ENCODE measurements at regions not wholly inside any gene's neighbourhood (a gene's known extent, or its start where the extent isn't known, plus 50 kb on each side); places are given as distances from the start of the nearest gene placed in this dataset.

DNA sequence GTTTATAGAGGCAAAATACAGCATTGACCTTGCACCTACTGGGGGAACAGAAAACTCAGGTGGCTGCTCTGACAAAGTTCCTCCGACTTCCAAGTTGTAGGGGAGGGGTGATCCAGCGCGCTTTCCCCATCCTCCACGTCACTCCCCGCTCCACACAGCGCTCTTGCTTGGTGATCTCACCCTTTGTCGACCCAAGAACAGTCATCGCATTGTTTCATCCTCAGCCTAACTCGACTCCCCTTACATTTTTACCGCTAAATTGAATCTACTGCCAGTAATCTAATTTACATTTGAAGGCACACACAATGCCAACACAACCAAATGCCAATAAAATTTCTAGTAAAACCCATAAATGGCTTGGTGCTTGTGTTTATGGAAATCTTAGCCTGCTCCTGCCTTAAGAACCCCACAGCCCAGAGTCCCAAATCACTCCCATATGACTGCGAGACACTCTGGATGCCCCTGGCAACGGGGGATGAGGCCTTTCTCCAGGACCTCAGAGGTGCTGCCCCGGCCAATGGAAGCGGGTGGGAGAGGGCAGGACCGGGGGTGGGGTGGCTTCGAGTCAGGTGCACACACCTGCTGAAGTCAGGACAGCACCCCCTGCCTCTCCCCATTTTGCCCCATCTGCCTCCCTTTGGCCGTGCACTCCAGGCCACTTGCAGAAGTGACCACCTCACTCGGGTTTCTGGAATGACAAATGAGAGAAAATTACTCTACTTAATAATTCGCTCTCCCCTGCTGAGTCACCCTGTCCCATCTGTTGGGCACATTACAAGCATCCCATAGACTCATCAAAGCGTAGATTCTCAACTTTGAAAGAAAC is 98.2 kb upstream of the GSC start:
- H3K9me3 ChIP-seq (ENCODE audit: insufficient read depth in 2 of 2, low read depth in 1 of 2, low read length in 1 of 2): no peaks in the 10 kb centered on the region
- no peaks in the 10 kb centered on the region for H3K79me2 ChIP-seq (ENCODE audit: control insufficient read depth in 1 of 2, insufficient read depth in 2 of 2, low read length in 2 of 2)
- no peak overlapping the region for H3K27ac ChIP-seq (ENCODE audit: low read depth, low read length)
- ChIA-PET CTCF (ENCODE audit: partially characterized antibody) (interaction anchor here (0.6 to 1.4 kb wide), 2 partner anchors 114 to 1576 kb away, joined by 3 to 5 read pairs; no protein-coding TSS in a partner anchor), POLR2A (ENCODE audit: partially characterized antibody) (no interaction called here)
- H4K20me1 ChIP-seq (replicated peaks in 1 of 2; ENCODE audit: control insufficient read depth in 1 of 2, insufficient read depth in 2 of 2, low read length in 2 of 2): peaks cover 0 to 3% of the 10 kb centered on the region in 2 experiments
- H3K14ac ChIP-seq (ENCODE audit: insufficient read length): no peak overlapping the region
- no peak overlapping the region for H4K8ac ChIP-seq (ENCODE audit: extremely low read depth, insufficient read depth, low read length)
- H2BK12ac ChIP-seq (ENCODE audit: low read depth, low read length): no peak overlapping the region
- no peaks in the 10 kb centered on the region; the same call in 1 of the 2 replicates for H3K23me2 ChIP-seq (ENCODE audit: low read depth, low read length)
- DNase-seq (ENCODE audit: low read depth in 1 of 2, low spot score in 2 of 2) (peak in 1 of 2 experiments; percentile 9), FAIRE-seq (no peak)
- H3K4me1 ChIP-seq (replicated peaks in 1 of 4; ENCODE audit: control insufficient read depth in 3 of 4, insufficient read depth in 4 of 4, low read length in 3 of 4): peaks cover 0 to 7% (median 5%) of the 10 kb centered on the region in 4 experiments; a peak in 4 of 7 replicates
- H2AFZ ChIP-seq (ENCODE audit: low read length): no peak overlapping the region
- H3K4me2 ChIP-seq (ENCODE audit: insufficient read depth in 1 of 2, low read depth in 2 of 2, low read length in 2 of 2): no peak overlapping the region
- H3K23ac ChIP-seq (ENCODE audit: insufficient read length): no peak overlapping the region
- no peak overlapping the region for H4K5ac ChIP-seq (ENCODE audit: insufficient read length, low read depth, low read length)
- H2BK20ac ChIP-seq (ENCODE audit: low read length): no peak overlapping the region
- H3K18ac ChIP-seq (ENCODE audit: extremely low read depth, low read length): peak overlapping the region; percentile 19; the same call in 1 of the 2 replicates
- H3K9ac ChIP-seq (replicated peaks in 1 of 4; ENCODE audit: extremely low read depth in 1 of 4, low read depth in 3 of 4, low read length in 3 of 4): no peak overlapping the region
- H3K4ac ChIP-seq (replicated peaks; ENCODE audit: insufficient read length, low read depth, low read length): no peak overlapping the region
- H2BK120ac ChIP-seq (replicated peaks; ENCODE audit: low read depth, low read length): no peak overlapping the region
- no peak overlapping the region for H2BK15ac ChIP-seq (ENCODE audit: low read length)
- no peaks in the 10 kb centered on the region for H3K27me3 ChIP-seq (replicated peaks in 1 of 4; ENCODE audit: control insufficient read depth in 3 of 4, extremely low read depth in 1 of 4, insufficient read depth in 3 of 4, low read length in 3 of 4)
- H4K91ac ChIP-seq (replicated peaks; ENCODE audit: insufficient read length, low read length): no peak overlapping the region
- H3K79me1 ChIP-seq (ENCODE audit: low read depth, low read length): no peaks in the 10 kb centered on the region
- WGBS, 2 experiments (ENCODE audit: extremely low coverage in 1 of 2, insufficient coverage in 1 of 2, insufficient read length in 1 of 2, insufficient replicate concordance in 2 of 2, low coverage in 1 of 2, low lambda C conversion rate in 2 of 2, missing lambda C conversion rate in 1 of 2): 60% methylated on average over 20 of the region's 20 CpGs; no CpG with 5 or more reads in 1 of the 2 experiments
- no peak overlapping the region for H3K56ac ChIP-seq (replicated peaks; ENCODE audit: insufficient read length, low read depth, low read length)
- H3K36me3 ChIP-seq (ENCODE audit: control insufficient read depth in 2 of 4, insufficient read depth in 4 of 4, low read length in 3 of 4): no peaks in the 10 kb centered on the region
- no peak overlapping the region for H3K4me3 ChIP-seq (ENCODE audit: extremely low read depth in 1 of 4, insufficient read depth in 2 of 4, low read depth in 3 of 4, low read length in 4 of 4)
- H2AK5ac ChIP-seq (ENCODE audit: low read depth, low read length): no peak overlapping the region
- no peak overlapping the region for H2BK5ac ChIP-seq (ENCODE audit: low read depth, low read length)
- TF ChIP-seq ATF3 (IDR thresholded peaks at IDR 0.05; ENCODE audit: insufficient read depth, low read depth, low read length): no peak
- TF ChIP-seq SIX5 (IDR thresholded peaks at IDR 0.05; ENCODE audit: low read depth, low read length): no peak
- no peak for TF ChIP-seq BCL11A (IDR thresholded peaks at IDR 0.05; ENCODE audit: low read depth in 2 of 2, low read length in 2 of 2)
- no peak for TF ChIP-seq CBX5 (IDR thresholded peaks at IDR 0.05; ENCODE audit: low read depth, low read length)
- TF ChIP-seq YY1 (IDR thresholded peaks at IDR 0.05; ENCODE audit: low read depth, low read length): no peak
- no peak for TF ChIP-seq POU5F1 (IDR thresholded peaks at IDR 0.05; ENCODE audit: low read depth, low read length)
- TF ChIP-seq CBX8 (IDR thresholded peaks at IDR 0.05; ENCODE audit: borderline replicate concordance, low read depth, low read length): no peak
- TF ChIP-seq EGR1 (IDR thresholded peaks at IDR 0.05; ENCODE audit: borderline replicate concordance, low read depth, low read length): no peak
- TF ChIP-seq SP2 (IDR thresholded peaks at IDR 0.05; ENCODE audit: low read length): no peak
- TF ChIP-seq BRCA1 (IDR thresholded peaks at IDR 0.05; ENCODE audit: low read depth, low read length): no peak
- TF ChIP-seq, protein P1, sequence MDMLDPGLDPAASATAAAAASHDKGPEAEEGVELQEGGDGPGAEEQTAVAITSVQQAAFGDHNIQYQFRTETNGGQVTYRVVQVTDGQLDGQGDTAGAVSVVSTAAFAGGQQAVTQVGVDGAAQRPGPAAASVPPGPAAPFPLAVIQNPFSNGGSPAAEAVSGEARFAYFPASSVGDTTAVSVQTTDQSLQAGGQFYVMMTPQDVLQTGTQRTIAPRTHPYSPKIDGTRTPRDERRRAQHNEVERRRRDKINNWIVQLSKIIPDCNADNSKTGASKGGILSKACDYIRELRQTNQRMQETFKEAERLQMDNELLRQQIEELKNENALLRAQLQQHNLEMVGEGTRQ (IDR thresholded peaks at IDR 0.05; ENCODE audit: low read length): no peak
- TF ChIP-seq TBP (IDR thresholded peaks at IDR 0.05; ENCODE audit: low read depth, low read length): no peak

Data from H1 (cell line).